Mucosa of descending colon (tissue), 3 donors: ENCODE measurements at regions not wholly inside any gene's neighbourhood (a gene's known extent, or its start where the extent isn't known, plus 50 kb on each side); places are given as distances from the start of the nearest gene placed in this dataset.
"Not testable (repeated sequence)": the region's sequence is repeated elsewhere in the genome, so short reads cannot be mapped to it uniquely, and the experiment has no call there.

Experiments used
- ATAC-seq: fragments of 200-7000 bp; cut with Tn5 transposase; one replicate; pipeline ENCODE4 v1.9.1; 2020; ENCODE audit warnings: mild to moderate bottlenecking, moderate library complexity
- DNase-seq, 3 donors: peaks; one replicate each; pipeline ENCODE4 v3.0.0-alpha.2; 2020
- H3K36me3 ChIP-seq: fragments of 200-600 bp; one replicate; pipeline ENCODE4 v1.8.0; 2021; ENCODE audit warnings: low read depth, mild to moderate bottlenecking
- H3K4me1 ChIP-seq: fragments of 200-600 bp; one replicate; pipeline ENCODE4 v1.8.0; 2021; ENCODE audit warnings: low read depth, mild to moderate bottlenecking
- H3K4me3 ChIP-seq: fragments of 200-600 bp; one replicate; pipeline ENCODE4 v1.8.0; 2021; ENCODE audit warnings: mild to moderate bottlenecking
- H3K9me3 ChIP-seq: fragments of 200-600 bp; one replicate; pipeline ENCODE4 v1.8.0; 2021; ENCODE audit warnings: mild to moderate bottlenecking
- CTCF ChIP-seq: fragments of 200-600 bp; IDR thresholded peaks from one replicate; pipeline ENCODE4 v1.8.0; 2022; ENCODE audit warnings: antibody characterized with exemption, mild to moderate bottlenecking
- intact Hi-C, 2 donors: fragments of 100-400 bp; cut with DNase I in 1 of 2; cut with micrococcal nuclease in 1 of 2; formaldehyde crosslinking; loops; one replicate each; pipeline versions ENCODE4 v1.11.0 to v1.11.1; 2022; cut with DNase I, micrococcal nuclease
- donor health status: DM: no; HTN: no; CAD: no; lungs with moderate emphysema.
- donor health status: DM: no; HTN: no; CAD: no.
- donor health status: DM: no; HTN: yes; CAD: no.

- TF ChIP-seq CTCF: no peak
- no peaks in the 10 kb centered on the region for H3K9me3 ChIP-seq
- DNase-seq (no peak), ATAC-seq (no peak)
- no peaks in the 10 kb centered on the region for H3K4me1 ChIP-seq
- H3K4me3 ChIP-seq: no peak overlapping the region
- intact Hi-C loops: no loop called here
- H3K36me3 ChIP-seq: no peaks in the 10 kb centered on the region
Observed at GRCh38 chr5:164319161-164319560, 813.7 kb downstream of the MAT2B start.

- intact Hi-C loops: no loop called here
- Histone ChIP-seq H3K4me3 (no peak overlapping the region), H3K36me3 (no peaks in the 10 kb centered on the region), H3K4me1 (no peaks in the 10 kb centered on the region), H3K9me3 (peaks cover 13% of the 10 kb centered on the region)
- no peak for DNase-seq
- TF ChIP-seq CTCF: no peak
- no peak for ATAC-seq
Observed at GRCh38 chr5:164324239-164324638, 818.8 kb downstream of the MAT2B start.

- no peak for TF ChIP-seq CTCF
Observed at GRCh38 chr5:164326219-164326618, 820.8 kb downstream of the MAT2B start.

GRCh38 chr5:164327166-164327565, 821.7 kb downstream of the MAT2B start:
- H3K9me3 ChIP-seq: peaks cover 13% of the 10 kb centered on the region
- H3K4me1 ChIP-seq, H3K36me3 ChIP-seq, ATAC-seq, intact Hi-C loops, DNase-seq, H3K4me3 ChIP-seq: not testable (repeated sequence)

More at GRCh38 chr5:164326219-164326618, 820.8 kb downstream of the MAT2B start:
- no peak for DNase-seq
- Histone ChIP-seq H3K9me3 (peaks cover 13% of the 10 kb centered on the region), H3K4me3 (no peak overlapping the region), H3K36me3 (no peaks in the 10 kb centered on the region), H3K4me1 (no peaks in the 10 kb centered on the region)
- no peak for ATAC-seq
- intact Hi-C loops: no loop called here

GRCh38 chr5:164332349-164333196, 827.2 kb downstream of the MAT2B start:
- intact Hi-C loops: no loop called here
- Histone ChIP-seq H3K4me1 (no peaks in the 10 kb centered on the region), H3K9me3 (no peaks in the 10 kb centered on the region), H3K36me3 (no peaks in the 10 kb centered on the region), H3K4me3 (no peak overlapping the region)
- ATAC-seq (no peak), DNase-seq (no peak)
- TF ChIP-seq CTCF: no peak

GRCh38 chr5:164335837-164336236, 830.4 kb downstream of the MAT2B start:
- DNase-seq (no peak), ATAC-seq (no peak)
- TF ChIP-seq CTCF: no peak
- H3K36me3 ChIP-seq: no peaks in the 10 kb centered on the region
- H3K9me3 ChIP-seq: no peaks in the 10 kb centered on the region
- H3K4me3 ChIP-seq: no peak overlapping the region
- intact Hi-C loops: no loop called here
- no peaks in the 10 kb centered on the region for H3K4me1 ChIP-seq
